Smooth muscle cell (in vitro differentiated cells): ENCODE measurements at regions not wholly inside any gene's neighbourhood (a gene's known extent, or its start where the extent isn't known, plus 50 kb on each side); places are given as distances from the start of the nearest gene placed in this dataset.
"Not testable (repeated sequence)": the region's sequence is repeated elsewhere in the genome, so short reads cannot be mapped to it uniquely, and the experiment has no call there.

Experiments used
- DNase-seq: peaks from one replicate; lab custom pipeline; 2025; ENCODE audit not compliant: unreplicated experiment; lab: John Stamatoyannopoulos, UW
- H2AFZ ChIP-seq: fragments of 200-600 bp; sonication (generic); 2 replicates; pipeline ENCODE4 v1.6.0; 2016; ENCODE audit warnings: antibody characterized with exemption, low read depth, mild to moderate bottlenecking
- H3F3A ChIP-seq: fragments of 200-600 bp; sonication (generic); 2 replicates; pipeline ENCODE4 v1.6.0; 2017; ENCODE audit warnings: antibody characterized with exemption, low read depth
- H3K27ac ChIP-seq: fragments of 200-600 bp; sonication (generic); 2 replicates; pipeline ENCODE4 v1.5.1; 2016; ENCODE audit warnings: low read depth, mild to moderate bottlenecking
- H3K27me3 ChIP-seq: fragments of 200-600 bp; sonication (generic); 2 replicates; pipeline ENCODE4 v1.6.1; 2016; ENCODE audit warnings: low read depth, mild to moderate bottlenecking
- H3K36me3 ChIP-seq: fragments of 200-600 bp; sonication (generic); 2 replicates; pipeline ENCODE4 v1.5.1; 2016; ENCODE audit warnings: low read depth
- H3K4me1 ChIP-seq: fragments of 200-600 bp; sonication (generic); 2 replicates; pipeline ENCODE4 v1.5.1; 2016; ENCODE audit warnings: low read depth
- H3K4me2 ChIP-seq: fragments of 200-600 bp; sonication (generic); 2 replicates; pipeline ENCODE4 v1.6.0; 2016; ENCODE audit warnings: mild to moderate bottlenecking
- H3K4me3 ChIP-seq: fragments of 200-600 bp; sonication (generic); 2 replicates; pipeline ENCODE4 v1.5.1; 2016; ENCODE audit warnings: mild to moderate bottlenecking
- H3K79me2 ChIP-seq: fragments of 200-600 bp; sonication (generic); 2 replicates; pipeline ENCODE4 v1.6.0; 2016; ENCODE audit warnings: low read depth, mild to moderate bottlenecking
- H3K9ac ChIP-seq: fragments of 200-600 bp; sonication (generic); 2 replicates; pipeline ENCODE4 v1.6.0; 2016; ENCODE audit warnings: low read depth
- H3K9me3 ChIP-seq: fragments of 200-600 bp; sonication (generic); replicated peaks from 2 replicates; pipeline ENCODE4 v1.5.1; 2016; ENCODE audit warnings: low read depth
- H4K20me1 ChIP-seq: fragments of 200-600 bp; sonication (generic); 2 replicates; pipeline ENCODE4 v1.6.0; 2016; ENCODE audit warnings: low read depth
- WGBS: methylation state at CpG from one replicate; pipeline ENCODE4 v1.1.7; 2016; ENCODE audit warnings: low lambda C conversion rate; 5-methylcytosine and 5-hydroxymethylcytosine counted together
- TF ChIP-seq, protein P1 (sequence below): fragments of 200-600 bp; sonication (generic); IDR thresholded peaks from 2 replicates; pipeline ENCODE4 v1.5.1; 2017; ENCODE audit warnings: borderline replicate concordance, mild to moderate bottlenecking, antibody characterized with exemption; ENCODE audit not compliant: insufficient read depth, poor library complexity, severe bottlenecking

DNA sequence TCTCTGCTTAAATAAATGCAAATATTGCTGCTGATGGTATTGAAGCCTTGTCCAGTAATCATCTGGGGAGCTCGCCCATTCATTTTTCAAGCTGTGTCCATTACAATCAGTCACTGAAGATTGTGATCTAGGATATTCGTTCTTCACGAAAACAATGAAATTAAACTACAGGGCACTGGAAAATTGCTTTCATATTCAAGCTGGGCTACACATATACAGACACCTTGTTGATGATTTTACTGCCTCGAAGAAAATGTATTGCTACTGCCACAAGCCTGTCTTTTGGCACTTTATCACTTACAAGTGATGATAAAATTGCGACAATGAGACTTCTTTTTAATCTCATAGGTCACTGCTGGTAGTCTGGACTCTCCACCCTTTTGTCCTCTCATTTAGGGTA, 100.0 kb upstream of the MINDY3 start:
- TF ChIP-seq, protein P1, sequence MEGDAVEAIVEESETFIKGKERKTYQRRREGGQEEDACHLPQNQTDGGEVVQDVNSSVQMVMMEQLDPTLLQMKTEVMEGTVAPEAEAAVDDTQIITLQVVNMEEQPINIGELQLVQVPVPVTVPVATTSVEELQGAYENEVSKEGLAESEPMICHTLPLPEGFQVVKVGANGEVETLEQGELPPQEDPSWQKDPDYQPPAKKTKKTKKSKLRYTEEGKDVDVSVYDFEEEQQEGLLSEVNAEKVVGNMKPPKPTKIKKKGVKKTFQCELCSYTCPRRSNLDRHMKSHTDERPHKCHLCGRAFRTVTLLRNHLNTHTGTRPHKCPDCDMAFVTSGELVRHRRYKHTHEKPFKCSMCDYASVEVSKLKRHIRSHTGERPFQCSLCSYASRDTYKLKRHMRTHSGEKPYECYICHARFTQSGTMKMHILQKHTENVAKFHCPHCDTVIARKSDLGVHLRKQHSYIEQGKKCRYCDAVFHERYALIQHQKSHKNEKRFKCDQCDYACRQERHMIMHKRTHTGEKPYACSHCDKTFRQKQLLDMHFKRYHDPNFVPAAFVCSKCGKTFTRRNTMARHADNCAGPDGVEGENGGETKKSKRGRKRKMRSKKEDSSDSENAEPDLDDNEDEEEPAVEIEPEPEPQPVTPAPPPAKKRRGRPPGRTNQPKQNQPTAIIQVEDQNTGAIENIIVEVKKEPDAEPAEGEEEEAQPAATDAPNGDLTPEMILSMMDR, result no peak
- no peaks in the 10 kb centered on the region for H3F3A ChIP-seq
- H3K4me3 ChIP-seq, result no peak overlapping the region
- no peak overlapping the region for H3K4me2 ChIP-seq
- H3K79me2 ChIP-seq, result no peaks in the 10 kb centered on the region
- DNase-seq, result no peak
- no peak overlapping the region for H3K27ac ChIP-seq
- no peak overlapping the region for H2AFZ ChIP-seq
- H3K36me3 ChIP-seq, result no peaks in the 10 kb centered on the region
- H3K27me3 ChIP-seq, result peaks cover 13% of the 10 kb centered on the region
- no peak overlapping the region for H3K9ac ChIP-seq
- WGBS, result 80% methylated on average over 5 of the region's 5 CpGs
- H4K20me1 ChIP-seq, result no peaks in the 10 kb centered on the region
- no peaks in the 10 kb centered on the region for H3K4me1 ChIP-seq
- H3K9me3 ChIP-seq, result no peaks in the 10 kb centered on the region

GRCh38 chr10:15972736-15973135, 112.4 kb upstream of the MINDY3 start:
- H3K9me3 ChIP-seq, H3K4me3 ChIP-seq, H3K36me3 ChIP-seq, H4K20me1 ChIP-seq, H3K4me1 ChIP-seq, H2AFZ ChIP-seq, H3K27ac ChIP-seq, H3K4me2 ChIP-seq, H3K79me2 ChIP-seq, H3K9ac ChIP-seq, H3F3A ChIP-seq, H3K27me3 ChIP-seq, DNase-seq: not testable (repeated sequence)
- WGBS, result 89% methylated on average over 5 of the region's 5 CpGs

DNA sequence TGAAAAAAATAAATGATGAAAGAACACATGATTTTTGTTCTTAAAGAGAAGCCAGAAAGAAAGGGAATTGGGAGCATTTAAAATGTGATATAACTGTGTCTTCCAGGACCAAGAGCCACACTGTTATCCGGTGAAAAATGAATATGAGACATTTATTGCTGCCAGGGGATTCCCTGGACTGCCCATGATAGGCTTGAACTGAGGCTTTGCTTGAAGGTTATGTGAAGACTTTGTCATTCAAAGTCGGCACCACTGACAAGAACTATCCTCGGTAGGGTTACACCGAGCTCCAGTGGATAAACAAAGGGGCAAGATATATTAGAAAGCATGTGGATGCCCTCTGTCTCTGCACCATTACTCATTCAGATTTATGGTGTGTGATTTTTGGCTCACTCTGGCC, 125.4 kb upstream of the MINDY3 start:
- H3K4me3 ChIP-seq, result no peak overlapping the region
- H3K79me2 ChIP-seq, result no peaks in the 10 kb centered on the region
- H3F3A ChIP-seq, result no peaks in the 10 kb centered on the region
- no peaks in the 10 kb centered on the region for H4K20me1 ChIP-seq
- no peak overlapping the region for H3K9ac ChIP-seq
- no peaks in the 10 kb centered on the region for H3K9me3 ChIP-seq
- 89% methylated on average over 4 of the region's 4 CpGs for WGBS
- no peaks in the 10 kb centered on the region for H3K36me3 ChIP-seq
- no peak overlapping the region for H3K4me2 ChIP-seq
- no peaks in the 10 kb centered on the region for H3K27me3 ChIP-seq
- H3K4me1 ChIP-seq, result no peaks in the 10 kb centered on the region
- H2AFZ ChIP-seq, result no peak overlapping the region
- TF ChIP-seq, protein P1, result no peak
- no peak overlapping the region for H3K27ac ChIP-seq
- no peak for DNase-seq

- Histone ChIP-seq H3K4me3 (no peak overlapping the region), H3K36me3 (no peaks in the 10 kb centered on the region), H3K9ac (no peak overlapping the region), H3K9me3 (no peaks in the 10 kb centered on the region), H4K20me1 (no peaks in the 10 kb centered on the region), H3K4me2 (no peak overlapping the region), H3K79me2 (no peaks in the 10 kb centered on the region), H3K4me1 (no peaks in the 10 kb centered on the region), H3K27ac (no peak overlapping the region), H3F3A (no peaks in the 10 kb centered on the region), H2AFZ (no peak overlapping the region), H3K27me3 (no peaks in the 10 kb centered on the region)
- WGBS, result 70% methylated on average over 11 of the region's 11 CpGs
- no peak for DNase-seq
- TF ChIP-seq, protein P1, result no peak
Measured at GRCh38 chr10:15990535-15991129, 130.3 kb upstream of the MINDY3 start.
